ENCODE measurements at regions not wholly inside any gene's neighbourhood (a gene's known extent, or its start where the extent isn't known, plus 50 kb on each side); places are given as distances from the start of the nearest gene placed in this dataset.

GRCh38 chr16:62760398-62760797, 724.2 kb upstream of the CDH8 start:
- H3K27ac ChIP-seq = no peak overlapping the region
- TF ChIP-seq CTCF (IDR thresholded peaks at IDR 0.05) (no peak), POLR2A (IDR thresholded peaks at IDR 0.05) (no peak)
- no peak for DNase-seq
- H3K4me1 ChIP-seq = no peaks in the 10 kb centered on the region
- H3K9me3 ChIP-seq = peaks cover 0 to 5% (median 0%) of the 10 kb centered on the region in 12 donors
- intact Hi-C loops (cut with DNase I) = no loop called here
- H3K27me3 ChIP-seq = no peaks in the 10 kb centered on the region
- no peaks in the 10 kb centered on the region for H3K36me3 ChIP-seq
- no peak for ATAC-seq
- no peak overlapping the region for H3K4me3 ChIP-seq

GRCh38 chr16:62755938-62756337, 719.7 kb upstream of the CDH8 start:
- 66 to 76% (median 73%) methylated on average over 4 of the region's 4 CpGs for WGBS, 4 donors
- Histone ChIP-seq H3K4me3 (no peak overlapping the region), H3K4me1 (no peaks in the 10 kb centered on the region), H3K36me3 (no peaks in the 10 kb centered on the region), H3K9me3 (peaks cover 0 to 3% (median 0%) of the 10 kb centered on the region in 12 donors), H3K27me3 (no peaks in the 10 kb centered on the region), H3K27ac (no peak overlapping the region)
- ATAC-seq = no peak
- intact Hi-C loops (cut with DNase I) = no loop called here
- TF ChIP-seq CTCF (IDR thresholded peaks at IDR 0.05) = no peak
- no peak for TF ChIP-seq POLR2A (IDR thresholded peaks at IDR 0.05)
- DNase-seq = no peak

DNA sequence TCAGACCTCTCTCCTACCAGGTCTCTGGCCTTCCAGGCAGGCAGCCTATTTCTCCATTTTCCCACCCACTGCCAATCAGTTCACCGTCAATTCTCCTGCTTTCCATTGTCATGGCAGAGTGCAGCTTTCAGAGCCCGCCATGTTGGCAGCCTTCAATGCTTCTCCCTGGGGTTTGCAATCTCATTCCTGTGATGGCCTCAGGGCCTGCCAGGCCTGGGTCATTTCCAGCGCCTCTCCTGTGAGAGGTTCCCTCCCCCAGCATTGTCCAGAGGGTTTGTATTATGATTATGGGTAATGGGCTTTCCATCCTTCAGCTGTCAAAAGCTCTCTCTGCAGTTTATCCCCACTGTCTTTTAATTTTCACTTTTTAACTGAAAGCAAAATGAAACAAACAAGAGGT, 716.6 kb upstream of the CDH8 start:
- no peaks in the 10 kb centered on the region for H3K4me1 ChIP-seq
- intact Hi-C loops (cut with DNase I) = no loop called here
- ATAC-seq (no peak), DNase-seq (no peak)
- no peaks in the 10 kb centered on the region for H3K27me3 ChIP-seq
- peaks cover 0 to 3% (median 0%) of the 10 kb centered on the region in 12 donors for H3K9me3 ChIP-seq
- TF ChIP-seq CTCF (IDR thresholded peaks at IDR 0.05) = no peak
- no peak for TF ChIP-seq POLR2A (IDR thresholded peaks at IDR 0.05)
- H3K4me3 ChIP-seq = no peak overlapping the region
- no peaks in the 10 kb centered on the region for H3K36me3 ChIP-seq
- H3K27ac ChIP-seq = no peak overlapping the region
- 72 to 88% (median 81%) methylated on average over 3 of the region's 3 CpGs for WGBS, 4 donors

DNA sequence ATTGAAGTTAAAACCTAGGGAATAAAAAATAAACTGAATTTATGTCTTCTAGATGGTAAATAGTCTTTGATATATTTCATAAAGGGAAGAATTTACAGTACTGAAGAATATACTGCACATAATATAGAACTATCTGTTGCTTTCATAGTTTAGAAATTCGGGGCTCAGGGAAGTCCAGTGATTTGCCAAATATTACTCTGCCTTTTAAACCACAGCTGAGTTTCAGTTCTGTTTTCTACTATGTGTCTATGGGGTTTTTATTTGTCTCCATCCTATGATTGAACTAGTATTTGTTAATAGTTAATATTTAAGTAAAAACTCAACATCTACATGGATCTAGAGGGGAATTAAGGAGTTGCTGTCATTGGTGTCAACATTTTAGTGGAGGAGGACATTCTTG, 715.0 kb upstream of the CDH8 start:
- Histone ChIP-seq H3K9me3 (peaks cover 0 to 3% (median 0%) of the 10 kb centered on the region in 12 donors), H3K4me1 (no peaks in the 10 kb centered on the region), H3K36me3 (no peaks in the 10 kb centered on the region), H3K27ac (no peak overlapping the region), H3K27me3 (no peaks in the 10 kb centered on the region), H3K4me3 (no peak overlapping the region)
- TF ChIP-seq POLR2A (IDR thresholded peaks at IDR 0.05) = no peak
- TF ChIP-seq CTCF (IDR thresholded peaks at IDR 0.05) = no peak
- ATAC-seq (no peak), DNase-seq (no peak)
- intact Hi-C loops (cut with DNase I) = no loop called here
- WGBS, 4 donors = 67 to 75% (median 70%) methylated on average over 1 of the region's 1 CpG
